H9 (cell line): ENCODE measurements at regions not wholly inside any gene's neighbourhood (a gene's known extent, or its start where the extent isn't known, plus 50 kb on each side); places are given as distances from the start of the nearest gene placed in this dataset.

Experiments used
- DNase-seq: peaks from one replicate; pipeline ENCODE4 v3.0.0-alpha.2; 2017
- H2AFZ ChIP-seq: one replicate; pipeline ENCODE4 v1.6.1; 2013; ENCODE audit warnings: mild to moderate bottlenecking, low read length, control low read depth, moderate library complexity
- H2AK5ac ChIP-seq: 2 replicates; pipeline ENCODE4 v1.6.1; 2013; ENCODE audit warnings: low read length, control low read depth, mixed read lengths; ENCODE audit not compliant: insufficient read length
- H2BK120ac ChIP-seq: one replicate; pipeline ENCODE4 v1.6.1; 2013; ENCODE audit warnings: low read depth, mild to moderate bottlenecking, low read length, control low read depth, inconsistent platforms; ENCODE audit not compliant: poor library complexity, severe bottlenecking
- H2BK12ac ChIP-seq: 2 replicates; pipeline ENCODE4 v1.6.1; 2013; ENCODE audit warnings: low read length, control low read depth, mixed read lengths, low read depth; ENCODE audit not compliant: insufficient read length
- H2BK15ac ChIP-seq: 2 replicates; pipeline ENCODE4 v1.6.1; 2013; ENCODE audit warnings: low read depth, low read length, control low read depth
- H2BK20ac ChIP-seq: one replicate; pipeline ENCODE4 v1.6.1; 2013; ENCODE audit warnings: low read depth, mild to moderate bottlenecking, low read length, control low read depth, inconsistent platforms; ENCODE audit not compliant: poor library complexity, severe bottlenecking
- H2BK5ac ChIP-seq: 2 replicates; pipeline ENCODE4 v1.6.1; 2013; ENCODE audit warnings: low read length, control low read depth, mixed read lengths; ENCODE audit not compliant: insufficient read length
- H3K14ac ChIP-seq: 2 replicates; pipeline ENCODE4 v1.6.1; 2013; ENCODE audit warnings: low read length, control low read depth; ENCODE audit not compliant: insufficient read depth
- H3K18ac ChIP-seq: 2 replicates; pipeline ENCODE4 v1.6.1; 2013; ENCODE audit warnings: low read depth, mild to moderate bottlenecking, mixed read lengths, low read length, control low read depth; ENCODE audit not compliant: insufficient read length
- H3K23ac ChIP-seq: 2 replicates; pipeline ENCODE4 v1.6.1; 2013; ENCODE audit warnings: low read length, control low read depth, mixed read lengths, low read depth; ENCODE audit not compliant: insufficient read length
- H3K23me2 ChIP-seq: 2 replicates; pipeline ENCODE4 v1.6.1; 2013; ENCODE audit warnings: low read depth, mild to moderate bottlenecking, mixed read lengths, low read length, control low read depth; ENCODE audit not compliant: insufficient read length, poor library complexity, severe bottlenecking
- H3K27ac ChIP-seq: 2 replicates; pipeline ENCODE4 v1.5.1; 2013; ENCODE audit warnings: low read length, control low read depth, mixed read lengths, low read depth; ENCODE audit not compliant: insufficient read length
- H3K27me3 ChIP-seq: 2 replicates; pipeline ENCODE4 v1.6.1; 2013; ENCODE audit warnings: low read length, control low read depth, inconsistent platforms; ENCODE audit not compliant: insufficient read depth
- H3K4ac ChIP-seq: 2 replicates; pipeline ENCODE4 v1.6.1; 2013; ENCODE audit warnings: low read depth, mild to moderate bottlenecking, control low read depth, inconsistent platforms, low read length, moderate library complexity
- H3K4me1 ChIP-seq: 2 replicates; pipeline ENCODE4 v1.6.1; 2013; ENCODE audit warnings: low read length, control low read depth, inconsistent platforms; ENCODE audit not compliant: insufficient read depth
- H3K4me2 ChIP-seq: 2 replicates; pipeline ENCODE4 v1.6.1; 2013; ENCODE audit warnings: low read length, control low read depth, mixed read lengths; ENCODE audit not compliant: insufficient read length, insufficient read depth
- H3K56ac ChIP-seq: 2 replicates; pipeline ENCODE4 v1.6.1; 2013; ENCODE audit warnings: low read depth, mild to moderate bottlenecking, mixed read lengths, low read length, control low read depth; ENCODE audit not compliant: insufficient read length
- H3K79me1 ChIP-seq: 2 replicates; pipeline ENCODE4 v1.6.1; 2013; ENCODE audit warnings: low read depth, mild to moderate bottlenecking, moderate library complexity, low read length, control low read depth, inconsistent platforms; ENCODE audit not compliant: insufficient read depth, poor library complexity, severe bottlenecking
- H3K79me2 ChIP-seq: 2 replicates; pipeline ENCODE4 v1.6.1; 2013; ENCODE audit warnings: low read length, control low read depth, inconsistent platforms; ENCODE audit not compliant: insufficient read depth
- H3K9ac ChIP-seq: 2 replicates; pipeline ENCODE4 v1.6.1; 2013; ENCODE audit warnings: low read length, control low read depth, mixed read lengths; ENCODE audit not compliant: insufficient read length; ENCODE audit errors: extremely low read depth
- H3K9me3 ChIP-seq: one replicate; pipeline ENCODE4 v1.6.1; 2013; ENCODE audit warnings: low read depth, low read length, inconsistent platforms; ENCODE audit not compliant: control insufficient read depth
- H3T11ph ChIP-seq: one replicate; pipeline ENCODE4 v1.6.1; 2013; ENCODE audit warnings: mild to moderate bottlenecking, low read length, control low read depth, inconsistent platforms
- H4K20me1 ChIP-seq: one replicate; pipeline ENCODE4 v1.6.1; 2013; ENCODE audit not compliant: control insufficient read depth, insufficient read length, insufficient read depth
- H4K5ac ChIP-seq: 2 replicates; pipeline ENCODE4 v1.6.1; 2013; ENCODE audit warnings: low read depth, mild to moderate bottlenecking, mixed read lengths, low read length, control low read depth; ENCODE audit not compliant: insufficient read length
- H4K8ac ChIP-seq: replicated peaks from 2 replicates; pipeline ENCODE4 v1.6.1; 2013; ENCODE audit warnings: low read length, control low read depth, mixed read lengths, low read depth; ENCODE audit not compliant: insufficient read length
- H4K91ac ChIP-seq: 2 replicates; pipeline ENCODE4 v1.6.1; 2013; ENCODE audit warnings: low read depth, mild to moderate bottlenecking, moderate library complexity, mixed read lengths, low read length, control low read depth; ENCODE audit not compliant: insufficient read length
- H3K27ac Mint-ChIP-seq, 3 experiments: 2 replicates in 2 of 3; 3 replicates in 1 of 3; pipeline ENCODE4 v1.8.0; 2020 to 2021; ENCODE audit warnings: mixed read lengths in 3 of 3, mild to moderate bottlenecking in 1 of 3, moderate library complexity in 1 of 3
- H3K27me3 Mint-ChIP-seq: 2 replicates; pipeline ENCODE4 v1.8.0; 2021; ENCODE audit warnings: low read depth, mild to moderate bottlenecking, moderate library complexity, mixed read lengths
- H3K36me3 Mint-ChIP-seq, 3 experiments: 2 replicates in 2 of 3; 3 replicates in 1 of 3; pipeline ENCODE4 v1.8.0; 2020 to 2021; ENCODE audit warnings: low read depth in 3 of 3, mixed read lengths in 3 of 3; ENCODE audit not compliant: insufficient read depth in 1 of 3
- H3K4me1 Mint-ChIP-seq, 2 experiments: 2 replicates each; pipeline ENCODE4 v1.8.0; 2020; ENCODE audit warnings: mixed read lengths in 2 of 2
- H3K4me3 Mint-ChIP-seq, 2 experiments: 2 replicates in 1 of 2; 3 replicates in 1 of 2; pipeline ENCODE4 v1.8.0; 2020 to 2021; ENCODE audit warnings: mild to moderate bottlenecking in 2 of 2, mixed read lengths in 2 of 2, moderate library complexity in 1 of 2
- H3K9me3 Mint-ChIP-seq, 2 experiments: 2 replicates in 1 of 2; 3 replicates in 1 of 2; pipeline ENCODE4 v1.8.0; 2020; ENCODE audit warnings: mild to moderate bottlenecking in 2 of 2, mixed read lengths in 2 of 2, moderate library complexity in 1 of 2
- CTCF ChIP-seq: fragments of 200-600 bp; sonication (generic); conservative IDR thresholded peaks from 3 replicates; pipeline ENCODE4 v1.8.0; 2021; ENCODE audit warnings: antibody characterized with exemption, mild to moderate bottlenecking
- whole genome bisulfite sequencing: extraction: QIAGEN DNeasy Blood & Tissue Kit; methylation state at CpG from one replicate; pipeline ENCODE4 v1.1.7; 2013; ENCODE audit warnings: missing lambda C conversion rate, low lambda C conversion rate, mixed read lengths; ENCODE audit not compliant: insufficient read length; ENCODE audit errors: extremely low coverage; 5-methylcytosine and 5-hydroxymethylcytosine counted together

- no peak overlapping the region for H2AK5ac ChIP-seq
- no peaks in the 10 kb centered on the region for H3K27me3 ChIP-seq
- H2BK15ac ChIP-seq = no peak overlapping the region
- no peak overlapping the region for H3K18ac ChIP-seq
- no peak overlapping the region for H4K8ac ChIP-seq
- Mint-ChIP-seq H3K27ac (peak overlapping the region in 1 of 3 experiments; percentile 78; a peak in 1 of 7 replicates), H3K36me3 (no peaks in the 10 kb centered on the region; a peak in 1 of 7 replicates), H3K4me1 (peaks cover 26 to 27% of the 10 kb centered on the region in 2 experiments), H3K27me3 (0 out of 2 replicates have a peak, but pooled peaks cover 2% of the 10 kb centered on the region), H3K4me3 (no peak overlapping the region), H3K9me3 (no peaks in the 10 kb centered on the region)
- no peaks in the 10 kb centered on the region for H3K23me2 ChIP-seq
- no peak for TF ChIP-seq CTCF
- no peak overlapping the region for H3K23ac ChIP-seq
- no peak overlapping the region for H3T11ph ChIP-seq
- no peak overlapping the region for H2AFZ ChIP-seq
- H4K5ac ChIP-seq = no peak overlapping the region
- H3K79me2 ChIP-seq = no peaks in the 10 kb centered on the region
- H3K4ac ChIP-seq = no peak overlapping the region
- no peak overlapping the region for H2BK20ac ChIP-seq
- DNase-seq = no peak
- no peak overlapping the region for H3K9ac ChIP-seq
- no peaks in the 10 kb centered on the region for H3K79me1 ChIP-seq
- no peak overlapping the region for H2BK12ac ChIP-seq
- no CpG with 5 or more reads among the region's 1 CpG for WGBS
- H2BK120ac ChIP-seq = no peak overlapping the region
- no peak overlapping the region for H3K56ac ChIP-seq
- no peaks in the 10 kb centered on the region for H3K9me3 ChIP-seq
- no peak overlapping the region for H3K4me2 ChIP-seq
- no peak overlapping the region for H4K91ac ChIP-seq
- no peaks in the 10 kb centered on the region for H4K20me1 ChIP-seq
- no peak overlapping the region for H3K14ac ChIP-seq
- no peak overlapping the region for H2BK5ac ChIP-seq
- no peak overlapping the region for H3K27ac ChIP-seq
- H3K4me1 ChIP-seq = peaks cover 3% of the 10 kb centered on the region; the same call in 1 of the 2 replicates
These were observed 555.0 kb upstream of the PLXNA2 start for GRCh38 chr1:208799186-208799585.
